ENCODE measurements at regions not wholly inside any gene's neighbourhood (a gene's known extent, or its start where the extent isn't known, plus 50 kb on each side); places are given as distances from the start of the nearest gene placed in this dataset.

DNA sequence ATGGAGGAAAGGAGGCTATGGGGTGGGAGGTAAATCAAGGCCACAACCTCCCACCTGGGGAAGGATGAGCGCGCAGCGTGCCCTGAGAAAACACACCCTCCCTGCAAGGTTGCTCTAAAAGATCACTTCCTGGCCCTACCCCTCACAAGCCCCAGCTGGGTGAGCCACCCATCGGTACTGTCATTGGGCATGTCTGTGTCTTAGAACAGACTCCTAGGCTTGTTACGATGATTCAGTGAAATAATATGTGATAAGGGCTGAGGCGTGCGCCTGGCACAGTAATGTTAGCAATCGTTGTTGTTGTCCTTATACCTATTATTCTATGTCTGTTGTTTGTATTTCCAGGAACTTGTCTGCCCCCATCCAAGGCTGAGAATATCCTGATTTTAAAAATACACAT is 175.1 kb downstream of the ZFP36L2 start:
- TF ChIP-seq POLR2AphosphoS5 (IDR thresholded peaks at IDR 0.05; ENCODE audit: low read depth, low read length) (no peak), TAF1 (IDR thresholded peaks at IDR 0.05; ENCODE audit: low read depth, low read length) (no peak), POLR2A (IDR thresholded peaks at IDR 0.05; ENCODE audit: low read depth, low read length) (no peak), PAX5 (IDR thresholded peaks at IDR 0.05; ENCODE audit: insufficient read depth, low read length, severe bottlenecking) (no peak), SPI1 (IDR thresholded peaks at IDR 0.05; ENCODE audit: low read depth, low read length) (no peak), POU2F2 (IDR thresholded peaks at IDR 0.05; ENCODE audit: low read depth, low read length) (no peak)
